Inflammatory macrophage treated with lipopolysaccharide for 4 hours (primary cell): ENCODE measurements at regions not wholly inside any gene's neighbourhood (a gene's known extent, or its start where the extent isn't known, plus 50 kb on each side); places are given as distances from the start of the nearest gene placed in this dataset.

ENCODE experiments used
- DNase-seq: peaks from one replicate; pipeline ENCODE4 v3.0.0-alpha.2; 2020

DNA sequence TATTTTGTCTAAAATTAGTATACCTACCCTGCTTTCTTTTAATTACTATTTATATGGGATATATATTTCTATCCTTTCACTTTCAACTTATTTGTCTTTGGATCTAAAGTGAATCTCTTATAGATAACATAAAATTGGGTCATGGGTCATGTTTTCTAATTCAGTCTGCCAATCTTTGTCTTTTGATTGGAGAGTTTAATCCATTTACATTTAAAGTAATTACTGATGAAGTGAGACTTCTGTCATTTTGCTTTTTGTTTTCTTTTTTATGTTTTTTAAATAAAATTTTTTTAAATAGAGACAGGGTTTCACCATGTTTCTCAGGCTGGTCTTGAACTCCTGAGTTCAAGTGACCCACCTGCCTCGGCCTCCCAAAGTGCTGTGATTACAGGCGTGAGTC is 50.5 kb upstream of the PRDM1 start:
- DNase-seq, result no peak

- no peak for DNase-seq
These were observed 52.3 kb upstream of the PRDM1 start for GRCh38 chr6:106033806-106034205.

- DNase-seq, result no peak
These were observed 58.4 kb upstream of the PRDM1 start for GRCh38 chr6:106027758-106028157.

DNA sequence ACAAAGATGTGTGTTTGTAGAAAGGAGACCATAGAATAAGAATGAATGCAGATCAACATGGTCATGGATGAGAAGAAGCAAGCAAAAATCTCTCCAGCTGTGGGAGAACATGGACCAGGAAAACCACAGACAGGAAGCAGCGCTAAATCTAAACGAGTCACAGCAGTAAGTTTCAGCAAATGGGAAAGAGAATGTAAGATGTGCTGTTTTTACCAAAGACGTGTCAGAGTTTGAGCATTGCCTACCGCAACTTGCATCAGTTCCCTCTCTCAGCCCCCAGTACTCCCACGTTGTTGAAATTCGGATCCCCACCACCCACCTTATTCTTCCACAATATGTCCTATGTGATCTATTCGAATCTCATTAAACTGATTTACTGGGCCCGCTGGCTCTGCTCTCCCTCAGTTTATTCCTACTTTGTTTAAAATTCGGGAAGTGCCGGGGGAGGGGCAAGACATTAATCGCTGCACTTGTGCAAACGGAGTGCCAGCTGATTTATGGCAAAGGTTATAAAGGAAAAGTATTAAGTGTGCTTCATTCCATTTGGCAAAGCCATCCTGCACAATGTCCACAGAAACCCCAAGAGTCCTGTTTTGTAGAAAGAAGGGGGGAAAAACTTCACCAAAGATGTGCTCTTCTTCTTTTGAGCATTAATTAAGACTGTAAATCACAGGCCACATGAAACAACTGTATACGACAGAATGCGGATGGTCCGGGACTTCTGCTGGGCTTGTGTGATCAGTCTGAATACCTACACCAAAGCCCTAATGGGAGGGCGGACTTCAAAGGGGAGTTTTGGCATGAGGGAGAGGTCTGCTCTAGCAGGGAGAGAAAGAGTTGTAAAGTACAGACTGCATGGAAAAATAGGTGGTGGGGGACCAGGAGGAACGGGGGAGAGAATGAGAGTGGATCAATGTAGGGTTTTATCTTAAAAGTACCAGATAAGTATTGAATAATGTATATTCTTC is 59.1 kb upstream of the PRDM1 start:
- DNase-seq, result peak; percentile 13

GRCh38 chr6:106025655-106026054 is 60.5 kb upstream of the PRDM1 start:
- DNase-seq, result no peak

GRCh38 chr6:106022801-106023200 is 63.3 kb upstream of the PRDM1 start:
- no peak for DNase-seq

GRCh38 chr6:106017454-106017853 is 68.7 kb upstream of the PRDM1 start:
- DNase-seq, result no peak

DNA sequence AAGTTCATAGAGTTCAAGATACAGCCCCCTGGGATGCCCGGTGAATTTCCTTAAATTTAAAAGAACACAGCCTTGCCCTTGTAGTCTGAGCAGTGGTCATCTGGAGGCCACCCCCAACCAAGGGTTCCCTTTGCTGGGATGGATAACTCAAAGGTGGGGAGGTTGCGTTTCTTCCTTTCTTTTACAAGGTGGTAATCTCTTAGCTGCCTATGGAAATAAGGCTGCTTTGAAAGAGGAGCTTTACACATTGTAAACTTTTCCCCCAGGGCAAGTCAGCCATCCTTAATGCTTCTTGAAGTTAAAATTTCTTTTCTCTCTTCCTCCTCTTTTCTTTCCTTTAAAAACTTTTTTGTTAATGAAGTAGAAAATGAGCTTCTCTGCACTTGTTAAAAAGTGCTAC is 71.2 kb upstream of the PRDM1 start:
- DNase-seq, result no peak

GRCh38 chr6:106011476-106011875 is 74.7 kb upstream of the PRDM1 start:
- DNase-seq, result no peak

- DNase-seq, result no peak
These were observed 80.2 kb upstream of the PRDM1 start for GRCh38 chr6:106005954-106006353.

- DNase-seq, result no peak
These were observed 81.1 kb upstream of the PRDM1 start for GRCh38 chr6:106005013-106005412.

DNA sequence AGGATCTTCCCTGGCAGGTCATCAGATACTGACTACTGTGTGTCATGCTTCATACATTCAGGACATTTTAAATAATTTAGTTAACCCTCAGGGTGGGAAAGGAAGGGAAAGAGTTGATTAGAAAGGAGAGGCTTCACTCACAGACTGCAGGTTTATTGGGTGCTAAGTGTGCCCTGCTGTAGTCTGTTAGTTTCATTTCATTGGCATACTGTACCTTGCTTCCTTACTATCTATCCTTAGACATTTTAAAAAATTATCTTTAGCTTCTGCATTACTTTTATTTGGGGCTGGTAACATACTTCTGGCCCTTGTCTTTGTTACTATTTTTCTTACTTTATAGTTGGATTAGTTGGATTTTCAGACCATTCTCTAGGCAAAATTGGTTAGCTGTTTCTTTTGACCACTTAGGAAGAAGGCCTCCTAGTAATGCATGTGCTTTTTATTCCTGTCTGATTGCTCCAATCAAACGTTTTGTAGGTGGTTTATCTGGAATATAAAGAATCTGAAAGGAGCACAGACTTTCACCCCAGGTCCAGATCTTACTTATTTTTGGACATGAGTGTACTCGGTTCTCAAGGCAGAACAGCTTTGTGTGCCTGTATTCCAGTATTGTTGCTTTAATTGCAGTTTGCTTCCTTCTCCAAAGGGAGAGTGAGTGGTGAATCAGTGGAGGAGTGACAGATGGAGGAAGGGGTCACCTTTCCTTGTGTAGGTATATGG is 82.7 kb upstream of the PRDM1 start:
- DNase-seq, result no peak

DNA sequence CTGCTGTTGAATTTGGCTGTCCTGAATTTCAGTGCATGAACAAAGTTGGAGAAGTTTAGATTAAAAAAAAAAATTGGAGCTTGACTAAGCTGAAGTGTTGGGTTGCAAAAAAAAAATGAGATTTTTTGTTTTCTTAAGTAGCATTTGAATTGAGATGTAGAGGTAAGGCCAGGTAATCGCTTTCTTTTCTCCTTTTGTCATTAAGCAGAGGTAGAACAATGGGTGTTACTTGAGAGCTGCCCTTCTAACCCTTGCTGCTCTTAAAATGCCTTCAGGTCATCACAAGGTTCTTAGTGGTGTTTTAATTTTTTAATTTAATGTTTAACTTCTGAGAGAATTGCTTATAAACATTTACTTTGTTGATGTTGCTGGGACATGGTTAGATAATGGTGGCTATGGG is 84.1 kb upstream of the PRDM1 start:
- no peak for DNase-seq

GRCh38 chr6:106000935-106001334 is 85.2 kb upstream of the PRDM1 start:
- DNase-seq, result no peak

DNA sequence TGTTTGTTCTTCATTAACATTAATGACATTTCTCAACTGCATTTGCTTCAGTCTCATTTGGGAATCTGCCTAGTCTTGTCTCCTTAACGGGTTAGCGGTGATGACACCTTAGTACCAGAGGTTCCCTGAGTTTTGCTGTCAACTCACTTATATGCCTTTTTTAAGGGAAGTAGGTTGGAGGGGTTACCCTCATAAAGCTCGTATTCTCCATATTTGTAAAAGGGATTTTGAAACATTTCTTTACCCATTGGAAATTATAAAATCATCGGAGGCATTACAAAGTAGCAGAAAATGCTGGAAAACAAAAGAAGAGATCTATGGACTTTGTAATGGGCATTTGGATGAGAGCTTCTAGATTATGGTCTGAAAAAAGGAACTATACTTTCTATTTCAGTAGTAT is 88.7 kb upstream of the PRDM1 start:
- no peak for DNase-seq

DNA sequence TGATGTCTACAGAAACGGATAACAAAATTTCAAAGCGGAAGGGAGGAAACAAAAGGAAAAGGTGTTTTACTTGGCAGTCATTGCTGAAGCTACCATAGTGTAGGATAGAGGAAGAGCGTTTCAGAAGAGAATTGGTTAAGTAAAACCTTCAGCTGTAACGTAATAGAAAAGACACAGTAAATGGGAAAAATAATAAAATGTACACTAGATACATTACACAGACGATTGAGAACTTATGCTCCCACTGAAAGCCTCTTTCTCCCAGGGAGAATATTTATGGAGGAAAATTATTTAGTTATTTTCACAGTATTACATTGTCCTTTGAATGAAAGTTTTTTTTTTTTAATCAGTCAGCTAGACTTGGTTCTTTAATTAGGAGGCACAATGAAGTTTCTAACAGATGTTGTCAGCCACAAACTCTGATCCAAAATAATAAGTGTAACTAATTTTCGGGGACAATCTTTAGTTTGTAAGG is 90.7 kb upstream of the PRDM1 start:
- DNase-seq, result no peak

DNA sequence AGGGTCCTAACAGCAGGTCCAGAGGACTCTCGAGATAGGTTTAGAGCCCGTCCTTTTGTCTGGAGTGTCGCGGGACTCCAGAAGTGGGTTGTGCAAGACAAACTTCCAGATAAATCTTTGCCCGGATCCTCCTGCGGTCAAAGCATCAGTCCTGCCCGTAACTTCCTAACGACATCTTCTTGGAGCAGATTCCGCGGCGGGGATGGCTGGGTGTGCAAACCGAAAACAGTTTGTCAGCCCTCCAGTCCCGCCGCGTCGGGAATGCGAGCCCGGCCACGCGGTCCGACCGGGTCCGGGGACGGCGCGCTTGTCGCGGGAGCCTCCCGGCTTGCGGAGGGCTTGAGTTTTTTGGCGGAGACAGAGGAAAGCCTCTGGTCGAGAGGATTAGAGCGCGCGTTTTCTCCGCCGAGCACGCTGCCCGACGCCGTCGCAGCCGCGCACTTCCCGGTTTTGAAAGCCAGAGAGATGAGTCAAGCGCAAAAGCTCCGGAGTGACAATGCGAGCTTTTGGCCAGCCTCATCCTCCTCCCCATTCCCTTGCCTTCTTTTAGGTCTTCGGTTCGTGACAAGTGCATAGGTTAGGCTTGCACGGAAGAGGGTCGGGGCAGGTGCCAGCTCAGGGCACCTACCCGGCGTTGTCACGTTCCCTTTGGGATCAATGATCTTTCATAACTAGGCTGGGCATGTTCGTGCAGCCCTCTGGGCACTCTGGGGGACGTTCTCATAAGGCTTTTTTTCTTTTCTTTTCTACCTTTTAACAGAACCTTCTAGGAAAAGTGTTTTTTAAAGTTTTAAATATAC is 91.3 kb upstream of the PRDM1 start:
- peak; percentile 81 for DNase-seq

GRCh38 chr6:105994118-105994590 is 92.0 kb upstream of the PRDM1 start:
- peak; percentile 80 for DNase-seq

DNA sequence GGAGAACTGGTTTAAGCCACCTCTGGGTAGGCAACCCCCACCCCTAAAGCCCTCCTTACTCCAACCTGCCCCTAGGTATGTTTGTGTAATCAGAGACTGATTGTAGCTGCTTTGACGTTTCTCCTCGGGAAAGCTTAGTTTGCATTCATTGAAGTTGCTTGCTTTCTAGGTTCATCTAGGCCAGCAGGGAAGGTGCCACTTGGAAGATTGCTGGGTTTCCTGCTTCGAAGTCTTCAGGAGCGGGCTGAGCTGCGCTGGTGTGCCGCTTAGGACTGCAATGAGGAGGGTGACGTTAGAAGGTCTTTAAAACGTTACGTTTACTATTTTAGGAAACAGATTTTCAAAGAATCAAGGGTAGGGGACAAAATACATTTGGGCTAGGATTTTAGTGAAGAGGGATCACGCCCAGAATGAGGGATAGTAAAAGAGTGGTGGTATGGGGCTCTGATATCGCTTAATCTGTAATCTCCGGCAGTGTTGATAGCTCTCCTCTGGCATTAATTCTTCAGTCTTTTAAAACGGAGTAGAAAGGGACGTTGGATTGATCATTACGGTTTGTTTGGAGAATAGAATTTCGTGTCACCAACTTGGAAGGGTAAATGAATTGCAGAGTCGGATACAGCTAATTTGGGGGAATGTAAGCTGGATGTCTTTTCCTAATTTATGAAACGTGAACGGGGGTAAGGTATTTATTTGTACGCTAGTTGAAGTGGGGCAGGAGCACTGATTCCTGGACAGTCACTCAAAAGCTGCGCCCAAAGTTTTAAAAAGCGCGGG is 92.6 kb upstream of the PRDM1 start:
- no peak for DNase-seq

DNA sequence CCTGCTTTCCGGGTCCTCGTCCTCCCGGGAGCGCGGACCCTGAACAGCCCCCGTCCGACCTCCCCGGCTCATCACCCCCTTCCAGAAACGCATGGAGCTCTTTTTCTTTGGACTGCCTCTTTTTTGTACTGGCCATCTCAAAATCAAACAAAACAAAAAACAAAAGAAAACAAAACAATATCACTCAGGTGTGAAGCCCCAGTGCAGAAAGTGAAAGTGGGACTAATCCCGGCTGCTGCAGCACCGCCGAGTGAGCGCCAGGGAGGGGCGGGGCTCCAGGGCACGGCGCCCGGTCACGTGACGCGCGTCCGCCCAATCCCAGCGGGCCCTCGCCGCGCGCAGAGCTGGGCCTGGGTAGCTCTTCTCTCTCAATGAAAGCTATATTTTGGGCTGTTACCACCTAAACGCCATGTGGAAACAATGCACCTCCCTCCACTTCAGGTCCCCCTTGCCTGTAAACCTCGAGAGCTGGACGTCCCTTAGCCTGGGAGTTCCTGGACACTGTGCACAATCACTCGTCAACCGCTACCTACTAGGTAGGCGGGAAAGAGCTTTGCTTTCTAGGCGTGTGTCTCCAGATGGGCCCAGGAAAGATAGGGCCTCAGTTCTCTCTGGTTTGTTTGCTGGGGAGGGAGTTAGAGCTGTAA is 93.7 kb upstream of the PRDM1 start:
- DNase-seq, result peak; percentile 84

DNA sequence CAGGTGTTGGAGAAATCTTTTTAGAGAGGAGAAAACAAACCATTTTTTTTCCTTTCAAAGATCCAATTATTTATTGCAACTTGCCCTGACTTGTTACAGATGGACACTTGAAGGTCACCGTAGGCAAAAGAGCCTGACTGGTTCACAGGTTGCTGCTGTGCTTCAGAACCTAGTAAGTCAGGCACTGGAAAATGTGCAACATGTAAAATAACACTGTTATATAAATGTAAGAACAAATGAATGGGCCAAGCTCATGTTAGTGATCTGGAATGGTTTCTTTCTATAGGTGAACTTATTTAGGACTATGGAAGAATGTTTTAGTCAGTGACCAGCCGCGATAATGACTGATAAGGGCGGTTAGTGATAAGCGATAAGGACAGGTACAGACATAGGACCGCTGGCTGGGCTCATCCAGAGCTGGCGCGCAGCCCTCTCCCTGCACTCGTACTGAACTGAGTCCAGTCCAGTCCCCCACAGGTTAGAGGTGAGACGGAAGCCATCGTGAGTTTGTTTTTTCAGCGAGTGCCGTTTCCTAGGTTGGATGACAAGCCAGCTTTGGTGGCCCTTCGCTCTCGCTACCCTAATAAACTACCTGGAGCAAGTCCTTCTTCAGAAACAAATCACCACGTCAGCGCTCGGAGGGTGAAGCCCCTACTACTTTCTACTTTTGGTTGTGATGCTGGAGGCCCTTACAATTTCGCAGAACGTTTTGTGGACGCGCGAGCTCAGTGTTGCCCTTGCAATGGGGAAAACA is 94.4 kb upstream of the PRDM1 start:
- DNase-seq, result no peak
